ENCODE measurements at regions not wholly inside any gene's neighbourhood (a gene's known extent, or its start where the extent isn't known, plus 50 kb on each side); places are given as distances from the start of the nearest gene placed in this dataset.
"Not testable (repeated sequence)": the region's sequence is repeated elsewhere in the genome, so short reads cannot be mapped to it uniquely, and the experiment has no call there.

DNA sequence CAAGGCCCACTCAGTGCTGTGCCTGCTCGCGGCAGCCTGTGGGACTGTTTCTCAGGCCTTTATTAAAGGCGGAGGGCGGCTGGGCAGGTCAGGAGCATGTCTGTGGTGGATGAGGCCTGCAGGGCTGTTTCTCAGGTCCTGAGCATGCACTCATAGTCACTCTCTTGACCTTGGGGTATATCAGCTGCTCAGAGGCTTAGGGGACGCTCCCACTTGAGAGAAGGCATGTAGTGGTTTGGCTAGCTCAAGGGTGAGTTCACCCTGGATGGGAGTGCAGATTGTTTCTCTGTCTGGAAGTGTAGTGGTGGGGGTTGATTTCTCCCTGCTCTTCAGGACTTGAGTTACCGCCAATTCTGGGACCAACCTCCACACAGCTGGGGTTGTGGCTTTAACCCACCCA is 103.3 kb downstream of the THSD1 start:
- not testable (repeated sequence) for H3K79me2 ChIP-seq (ENCODE audit: insufficient read depth, low read length); H3K27me3 Mint-ChIP-seq (ENCODE audit: low read depth, unreplicated experiment); H2AFZ ChIP-seq (ENCODE audit: low read depth, low read length); H3K9me3 Mint-ChIP-seq (ENCODE audit: unreplicated experiment); DNase-seq (ENCODE audit: low read depth); H3K27ac Mint-ChIP-seq (ENCODE audit: unreplicated experiment); H3K36me3 ChIP-seq (ENCODE audit: insufficient read depth, low read length); H3K9ac ChIP-seq (ENCODE audit: low read length); H3K9me3 ChIP-seq (ENCODE audit: insufficient read depth, low read depth, low read length); H3K4me2 ChIP-seq (ENCODE audit: low read length); H4K20me1 ChIP-seq (ENCODE audit: insufficient read depth, low read length); H3K4me3 Mint-ChIP-seq (ENCODE audit: unreplicated experiment); H3K4me3 ChIP-seq (ENCODE audit: insufficient read depth, low read depth, low read length); H3K27me3 ChIP-seq (ENCODE audit: insufficient read depth, low read length); H3K36me3 Mint-ChIP-seq (ENCODE audit: low read depth, unreplicated experiment); H3K4me1 Mint-ChIP-seq (ENCODE audit: low read depth, unreplicated experiment); FAIRE-seq; H3K4me1 ChIP-seq (ENCODE audit: insufficient read depth, low read length); H3K27ac ChIP-seq (ENCODE audit: low read depth, low read length)

DNA sequence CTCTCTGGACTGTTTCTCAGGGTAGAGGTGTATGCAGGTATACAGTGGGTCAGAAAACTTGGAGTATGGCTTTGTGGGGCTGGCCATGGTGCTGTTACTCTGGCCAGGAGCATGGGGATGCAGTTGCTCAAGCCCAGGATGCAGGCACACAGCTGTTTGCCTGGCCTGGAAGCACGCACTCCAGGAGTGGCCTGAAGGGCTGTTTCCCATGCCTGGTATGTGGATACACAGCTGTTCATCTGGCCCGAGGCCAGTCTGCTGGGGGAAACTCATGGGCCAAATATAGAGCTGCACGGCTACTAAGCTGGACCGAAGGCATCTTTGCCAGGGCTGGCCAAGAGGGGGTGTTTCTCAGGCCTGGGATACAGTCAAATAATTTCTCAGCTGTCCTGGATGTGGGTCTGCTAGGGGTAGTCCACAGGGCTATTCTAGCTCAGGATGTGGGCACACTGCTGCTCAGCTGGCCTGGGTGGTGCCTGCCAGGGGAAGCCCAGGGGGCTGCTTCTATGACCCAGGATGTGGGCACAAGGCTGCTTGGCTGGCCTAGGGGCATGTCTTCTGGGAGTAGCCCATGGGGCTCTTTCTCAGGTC is 104.1 kb downstream of the THSD1 start:
- H3K4me1 ChIP-seq (ENCODE audit: insufficient read depth, low read length); H3K4me1 Mint-ChIP-seq (ENCODE audit: low read depth, unreplicated experiment); FAIRE-seq; H3K27me3 ChIP-seq (ENCODE audit: insufficient read depth, low read length); H3K4me2 ChIP-seq (ENCODE audit: low read length); H4K20me1 ChIP-seq (ENCODE audit: insufficient read depth, low read length); H3K27ac Mint-ChIP-seq (ENCODE audit: unreplicated experiment); H3K79me2 ChIP-seq (ENCODE audit: insufficient read depth, low read length); H3K27me3 Mint-ChIP-seq (ENCODE audit: low read depth, unreplicated experiment); H3K9ac ChIP-seq (ENCODE audit: low read length); H3K36me3 ChIP-seq (ENCODE audit: insufficient read depth, low read length); H3K9me3 Mint-ChIP-seq (ENCODE audit: unreplicated experiment); H3K9me3 ChIP-seq (ENCODE audit: insufficient read depth, low read depth, low read length); H3K27ac ChIP-seq (ENCODE audit: low read depth, low read length); H3K4me3 ChIP-seq (ENCODE audit: insufficient read depth, low read depth, low read length); H3K36me3 Mint-ChIP-seq (ENCODE audit: low read depth, unreplicated experiment); DNase-seq (ENCODE audit: low read depth); H2AFZ ChIP-seq (ENCODE audit: low read depth, low read length); H3K4me3 Mint-ChIP-seq (ENCODE audit: unreplicated experiment): not testable (repeated sequence)

DNA sequence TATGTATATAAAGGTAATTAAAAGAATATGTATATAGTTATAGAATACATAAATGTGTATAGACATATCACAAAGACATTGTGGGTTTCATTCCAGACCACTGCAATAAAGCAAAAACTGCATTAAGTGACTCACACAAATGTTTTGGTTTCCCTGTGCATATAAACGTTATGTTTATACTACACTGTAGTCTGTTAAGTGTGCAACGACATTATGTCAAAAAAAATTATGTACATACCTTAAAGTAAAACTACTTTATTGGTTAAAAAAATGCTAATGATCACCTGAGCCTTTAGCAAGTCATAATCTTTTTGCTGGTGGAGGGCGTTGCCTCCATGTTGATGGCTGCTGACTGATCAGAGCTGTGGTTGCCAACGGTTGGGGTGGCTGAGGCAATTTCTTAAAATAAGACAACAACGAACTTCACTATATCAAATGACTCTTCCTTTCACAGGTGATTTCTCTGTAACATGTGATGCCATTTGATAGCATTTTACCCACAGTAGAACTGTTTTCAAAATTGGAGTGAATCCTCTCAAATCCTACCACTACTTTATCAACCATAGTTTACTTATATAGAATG is 107.8 kb downstream of the THSD1 start:
- not testable (repeated sequence) for H3K4me3 ChIP-seq (ENCODE audit: insufficient read depth, low read depth, low read length); FAIRE-seq; H2AFZ ChIP-seq (ENCODE audit: low read depth, low read length); H3K4me1 Mint-ChIP-seq (ENCODE audit: low read depth, unreplicated experiment); H3K27ac ChIP-seq (ENCODE audit: low read depth, low read length); H3K4me1 ChIP-seq (ENCODE audit: insufficient read depth, low read length); H3K36me3 Mint-ChIP-seq (ENCODE audit: low read depth, unreplicated experiment); H3K4me3 Mint-ChIP-seq (ENCODE audit: unreplicated experiment); DNase-seq (ENCODE audit: low read depth); H3K27ac Mint-ChIP-seq (ENCODE audit: unreplicated experiment); H4K20me1 ChIP-seq (ENCODE audit: insufficient read depth, low read length); H3K4me2 ChIP-seq (ENCODE audit: low read length); H3K36me3 ChIP-seq (ENCODE audit: insufficient read depth, low read length); H3K9me3 ChIP-seq (ENCODE audit: insufficient read depth, low read depth, low read length); H3K9ac ChIP-seq (ENCODE audit: low read length); H3K9me3 Mint-ChIP-seq (ENCODE audit: unreplicated experiment); H3K27me3 ChIP-seq (ENCODE audit: insufficient read depth, low read length); H3K27me3 Mint-ChIP-seq (ENCODE audit: low read depth, unreplicated experiment); H3K79me2 ChIP-seq (ENCODE audit: insufficient read depth, low read length)

DNA sequence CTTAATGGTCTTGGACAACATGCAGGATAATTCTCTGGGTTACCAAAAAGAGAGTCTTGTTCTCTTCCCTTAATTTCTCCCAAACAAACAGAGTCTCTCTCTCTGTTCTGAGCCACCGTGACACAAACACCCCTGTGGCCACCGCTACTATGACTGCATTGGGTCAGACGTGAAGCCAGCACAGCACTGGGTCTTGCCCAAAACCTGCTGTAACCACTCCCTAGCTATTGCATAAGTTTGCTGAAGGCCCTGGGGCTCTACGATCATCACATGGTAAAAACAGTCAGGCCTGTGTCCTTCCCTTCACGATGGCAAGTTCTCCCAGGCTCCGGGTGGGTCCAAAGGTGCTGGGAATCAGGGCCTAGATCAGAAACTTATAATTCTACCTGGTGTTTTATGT is 117.1 kb downstream of the THSD1 start:
- not testable (repeated sequence) for H4K20me1 ChIP-seq (ENCODE audit: insufficient read depth, low read length); H3K4me2 ChIP-seq (ENCODE audit: low read length); H3K9me3 Mint-ChIP-seq (ENCODE audit: unreplicated experiment); H3K4me3 ChIP-seq (ENCODE audit: insufficient read depth, low read depth, low read length); H3K4me1 ChIP-seq (ENCODE audit: insufficient read depth, low read length); H3K4me1 Mint-ChIP-seq (ENCODE audit: low read depth, unreplicated experiment); H2AFZ ChIP-seq (ENCODE audit: low read depth, low read length); H3K36me3 Mint-ChIP-seq (ENCODE audit: low read depth, unreplicated experiment); H3K9ac ChIP-seq (ENCODE audit: low read length); H3K79me2 ChIP-seq (ENCODE audit: insufficient read depth, low read length); H3K27me3 ChIP-seq (ENCODE audit: insufficient read depth, low read length); H3K27ac ChIP-seq (ENCODE audit: low read depth, low read length); H3K4me3 Mint-ChIP-seq (ENCODE audit: unreplicated experiment); DNase-seq (ENCODE audit: low read depth); H3K27me3 Mint-ChIP-seq (ENCODE audit: low read depth, unreplicated experiment); H3K27ac Mint-ChIP-seq (ENCODE audit: unreplicated experiment); H3K36me3 ChIP-seq (ENCODE audit: insufficient read depth, low read length); FAIRE-seq; H3K9me3 ChIP-seq (ENCODE audit: insufficient read depth, low read depth, low read length)

DNA sequence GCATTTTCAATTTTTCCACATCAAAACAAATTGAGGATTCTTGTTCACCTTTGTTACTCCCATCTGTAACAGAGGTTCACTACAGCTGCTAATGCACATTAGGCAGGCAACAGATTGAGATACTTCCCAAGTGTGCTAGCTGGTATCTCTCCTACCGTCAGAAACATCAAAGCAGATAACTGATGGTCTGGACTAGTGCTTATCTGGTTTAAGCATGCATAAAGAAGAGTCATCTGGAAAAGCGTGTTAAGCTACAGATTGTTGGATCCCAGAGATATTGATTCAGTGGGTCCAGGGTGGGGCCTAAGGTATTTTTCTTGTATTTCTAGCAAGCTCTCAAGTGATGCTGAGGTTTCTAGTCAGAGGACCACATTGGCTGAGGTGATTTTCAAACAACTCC is 122.0 kb upstream of the NEK3 start:
- H3K36me3 Mint-ChIP-seq (ENCODE audit: low read depth, unreplicated experiment); H3K27ac Mint-ChIP-seq (ENCODE audit: unreplicated experiment); H3K79me2 ChIP-seq (ENCODE audit: insufficient read depth, low read length); H3K9me3 ChIP-seq (ENCODE audit: insufficient read depth, low read depth, low read length); FAIRE-seq; H2AFZ ChIP-seq (ENCODE audit: low read depth, low read length); H3K27ac ChIP-seq (ENCODE audit: low read depth, low read length); H3K4me3 Mint-ChIP-seq (ENCODE audit: unreplicated experiment); H3K27me3 Mint-ChIP-seq (ENCODE audit: low read depth, unreplicated experiment); DNase-seq (ENCODE audit: low read depth); H4K20me1 ChIP-seq (ENCODE audit: insufficient read depth, low read length); H3K4me1 Mint-ChIP-seq (ENCODE audit: low read depth, unreplicated experiment); H3K4me2 ChIP-seq (ENCODE audit: low read length); H3K4me1 ChIP-seq (ENCODE audit: insufficient read depth, low read length); H3K36me3 ChIP-seq (ENCODE audit: insufficient read depth, low read length); H3K9me3 Mint-ChIP-seq (ENCODE audit: unreplicated experiment); H3K27me3 ChIP-seq (ENCODE audit: insufficient read depth, low read length); H3K9ac ChIP-seq (ENCODE audit: low read length); H3K4me3 ChIP-seq (ENCODE audit: insufficient read depth, low read depth, low read length): not testable (repeated sequence)

DNA sequence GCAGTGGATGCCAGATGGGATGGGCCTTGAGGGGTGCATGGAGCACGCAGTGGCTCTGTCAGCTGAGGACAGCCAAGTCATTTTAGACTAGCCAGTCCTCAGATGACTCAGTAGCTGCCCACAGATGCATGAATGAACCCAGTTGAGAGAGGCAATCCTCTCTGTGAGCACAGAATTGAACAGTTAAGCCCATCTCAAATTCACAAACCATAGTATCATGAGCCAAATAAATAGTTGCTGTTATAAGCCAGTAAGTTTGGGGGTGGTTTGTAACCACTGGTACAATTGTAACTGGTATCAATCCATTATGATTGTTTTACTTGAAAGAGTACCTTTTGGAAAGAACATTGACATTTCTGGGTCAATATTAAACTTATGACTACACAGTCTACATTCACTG is 120.0 kb upstream of the NEK3 start:
- not testable (repeated sequence) for H3K4me1 Mint-ChIP-seq (ENCODE audit: low read depth, unreplicated experiment); H3K27ac Mint-ChIP-seq (ENCODE audit: unreplicated experiment); H3K27me3 ChIP-seq (ENCODE audit: insufficient read depth, low read length); H3K79me2 ChIP-seq (ENCODE audit: insufficient read depth, low read length); H3K9me3 Mint-ChIP-seq (ENCODE audit: unreplicated experiment); H3K4me1 ChIP-seq (ENCODE audit: insufficient read depth, low read length); H3K9me3 ChIP-seq (ENCODE audit: insufficient read depth, low read depth, low read length); H4K20me1 ChIP-seq (ENCODE audit: insufficient read depth, low read length); H3K9ac ChIP-seq (ENCODE audit: low read length); DNase-seq (ENCODE audit: low read depth); H3K4me3 ChIP-seq (ENCODE audit: insufficient read depth, low read depth, low read length); H3K36me3 Mint-ChIP-seq (ENCODE audit: low read depth, unreplicated experiment); H2AFZ ChIP-seq (ENCODE audit: low read depth, low read length); H3K27ac ChIP-seq (ENCODE audit: low read depth, low read length); H3K36me3 ChIP-seq (ENCODE audit: insufficient read depth, low read length); H3K4me2 ChIP-seq (ENCODE audit: low read length); H3K27me3 Mint-ChIP-seq (ENCODE audit: low read depth, unreplicated experiment); H3K4me3 Mint-ChIP-seq (ENCODE audit: unreplicated experiment)
- peak; percentile 52 for FAIRE-seq

All from astrocyte (in vitro differentiated cells and primary cell).